SH-SY5Y (cell line): ENCODE measurements at regions not wholly inside any gene's neighbourhood (a gene's known extent, or its start where the extent isn't known, plus 50 kb on each side); places are given as distances from the start of the nearest gene placed in this dataset.

ENCODE experiments used
- GATA2 ChIP-seq: IDR thresholded peaks from 2 replicates; pipeline ENCODE4 v1.6.1; 2011; ENCODE audit warnings: mild to moderate bottlenecking, low read depth, low read length
- GATA3 ChIP-seq: IDR thresholded peaks from 2 replicates; pipeline ENCODE4 v1.6.1; 2011; ENCODE audit warnings: low read depth, mild to moderate bottlenecking, low read length, moderate library complexity

DNA sequence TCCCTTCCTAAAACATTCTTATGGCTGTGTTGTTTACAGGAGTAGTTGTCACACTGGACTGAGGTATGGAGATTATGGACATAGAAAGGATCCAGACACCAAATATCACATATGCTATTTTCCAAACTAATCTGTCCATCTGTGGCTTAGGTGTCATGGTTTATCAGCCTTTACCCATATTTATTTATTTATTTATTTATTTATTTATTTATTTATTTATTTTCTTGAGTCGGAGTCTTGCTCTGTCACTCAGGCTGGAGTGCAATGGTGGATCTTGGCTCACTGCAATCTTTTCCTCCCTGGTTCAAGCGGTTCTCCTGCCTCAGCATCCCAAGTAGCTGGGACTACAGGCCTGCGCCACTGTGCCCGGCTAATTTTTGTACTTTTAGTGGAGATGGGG lies 1103.1 kb downstream of the MAT2B start:
- TF ChIP-seq GATA2 (no peak), GATA3 (no peak)
